ENCODE measurements at regions not wholly inside any gene's neighbourhood (a gene's known extent, or its start where the extent isn't known, plus 50 kb on each side); places are given as distances from the start of the nearest gene placed in this dataset.

DNA sequence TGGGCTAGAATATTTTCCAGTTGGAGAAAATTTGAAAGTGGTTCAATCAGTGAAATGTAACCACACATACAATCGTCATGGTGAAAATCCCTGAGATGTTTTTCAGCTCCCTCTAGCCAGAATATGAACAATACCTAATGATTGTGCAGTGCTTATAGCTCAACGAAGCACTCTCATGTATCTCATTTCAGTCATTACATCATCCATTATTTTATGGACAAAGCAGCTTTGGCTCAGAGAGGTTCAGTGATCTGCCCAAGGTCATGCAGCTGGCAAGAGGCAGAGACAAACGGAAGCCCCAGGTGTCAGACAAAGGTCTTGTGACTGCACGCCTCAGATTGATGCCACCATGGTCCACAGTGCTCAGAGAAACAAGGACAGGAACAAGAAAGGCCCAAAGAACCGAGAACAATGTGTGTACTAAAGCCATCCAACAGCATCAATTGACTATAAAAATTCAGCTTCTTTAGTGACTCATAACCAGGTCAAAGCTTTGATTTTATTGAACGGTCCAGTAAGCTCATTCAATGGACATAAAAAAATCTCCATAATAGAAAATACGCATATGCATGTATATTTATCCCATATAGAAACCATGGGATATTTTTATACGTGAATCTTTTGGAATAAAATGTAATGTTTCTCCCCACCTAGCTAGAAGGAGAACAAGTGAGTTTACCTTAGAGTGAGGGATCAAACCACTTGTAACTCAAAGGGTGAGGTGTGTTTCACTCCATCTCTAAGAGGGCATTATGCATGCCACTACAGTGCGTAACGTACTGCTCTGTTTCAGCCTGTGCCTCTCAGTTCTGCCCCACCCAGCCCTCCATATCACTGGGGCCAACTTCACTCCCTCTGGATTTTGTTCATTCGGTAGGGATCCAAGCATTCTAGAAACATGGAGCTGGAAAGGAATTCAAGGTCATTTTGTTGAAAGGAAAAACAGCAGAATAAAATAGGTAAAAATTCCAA is 141.8 kb downstream of the GRIN2B start:
- Histone ChIP-seq H2AK5ac (ENCODE audit: low read length) (no peak overlapping the region), H3K9ac (ENCODE audit: low read length) (no peak overlapping the region), H3K4me1 (ENCODE audit: control insufficient read depth in 1 of 2, insufficient read depth in 2 of 2, low read length in 2 of 2) (no peaks in the 10 kb centered on the region), H3K23ac (ENCODE audit: low read length) (peak overlapping the region; percentile 22), H3K36me3 (ENCODE audit: control insufficient read depth in 1 of 2, insufficient read depth in 2 of 2, low read length in 2 of 2) (no peaks in the 10 kb centered on the region), H3K9me3 (ENCODE audit: insufficient read depth, low read depth, low read length) (no peaks in the 10 kb centered on the region), H3K27ac (ENCODE audit: low read depth, low read length) (no peak overlapping the region), H3K27me3 (ENCODE audit: insufficient read depth, low read length) (no peaks in the 10 kb centered on the region), H4K12ac (ENCODE audit: low read depth, low read length) (no peak overlapping the region), H3K18ac (ENCODE audit: low read length) (no peak overlapping the region), H3K14ac (ENCODE audit: low read length) (no peak overlapping the region), H2BK120ac (ENCODE audit: insufficient read depth, low read length, poor library complexity) (no peak overlapping the region), H2BK12ac (ENCODE audit: low read length) (no peak overlapping the region), H3K4me2 (ENCODE audit: low read length) (no peak overlapping the region), H3K79me2 (ENCODE audit: control insufficient read depth, insufficient read depth, low read length, poor library complexity) (no peaks in the 10 kb centered on the region), H3K4me3 (ENCODE audit: low read depth, low read length) (no peak overlapping the region), H2AFZ (ENCODE audit: insufficient read depth, low read length, poor library complexity) (no peak overlapping the region), H4K91ac (ENCODE audit: low read depth, low read length) (no peak overlapping the region), H3K4ac (ENCODE audit: low read depth, low read length) (no peak overlapping the region), H3K79me1 (ENCODE audit: low read length) (no peaks in the 10 kb centered on the region), H2BK5ac (ENCODE audit: low read depth, low read length, poor library complexity) (no peak overlapping the region), H4K8ac (ENCODE audit: low read depth, low read length) (no peak overlapping the region)
- no CpG with 5 or more reads among the region's 11 CpGs for WGBS (ENCODE audit: extremely low coverage, insufficient coverage, insufficient read length)
- no peak for DNase-seq

GRCh38 chr12:13836099-13836498 is 145.3 kb downstream of the GRIN2B start:
- Histone ChIP-seq H3K4ac (ENCODE audit: low read depth, low read length) (no peak overlapping the region), H2AK5ac (ENCODE audit: low read length) (no peak overlapping the region), H3K4me1 (ENCODE audit: control insufficient read depth in 1 of 2, insufficient read depth in 2 of 2, low read length in 2 of 2) (no peaks in the 10 kb centered on the region), H3K9ac (ENCODE audit: low read length) (no peak overlapping the region), H3K27me3 (ENCODE audit: insufficient read depth, low read length) (no peaks in the 10 kb centered on the region), H3K79me1 (ENCODE audit: low read length) (no peaks in the 10 kb centered on the region), H3K4me3 (ENCODE audit: low read depth, low read length) (no peak overlapping the region), H2BK120ac (ENCODE audit: insufficient read depth, low read length, poor library complexity) (no peak overlapping the region), H3K14ac (ENCODE audit: low read length) (no peak overlapping the region), H3K23ac (ENCODE audit: low read length) (no peak overlapping the region), H3K9me3 (ENCODE audit: insufficient read depth, low read depth, low read length) (no peaks in the 10 kb centered on the region), H2BK12ac (ENCODE audit: low read length) (no peak overlapping the region), H4K8ac (ENCODE audit: low read depth, low read length) (no peak overlapping the region), H3K79me2 (ENCODE audit: control insufficient read depth, insufficient read depth, low read length, poor library complexity) (no peaks in the 10 kb centered on the region), H3K27ac (ENCODE audit: low read depth, low read length) (no peak overlapping the region), H4K12ac (ENCODE audit: low read depth, low read length) (no peak overlapping the region), H3K4me2 (ENCODE audit: low read length) (no peak overlapping the region), H2BK5ac (ENCODE audit: low read depth, low read length, poor library complexity) (no peak overlapping the region), H2AFZ (ENCODE audit: insufficient read depth, low read length, poor library complexity) (no peak overlapping the region), H3K18ac (ENCODE audit: low read length) (no peak overlapping the region), H3K36me3 (ENCODE audit: control insufficient read depth in 1 of 2, insufficient read depth in 2 of 2, low read length in 2 of 2) (no peaks in the 10 kb centered on the region), H4K91ac (ENCODE audit: low read depth, low read length) (no peak overlapping the region)
- no CpG with 5 or more reads among the region's 3 CpGs for WGBS (ENCODE audit: extremely low coverage, insufficient coverage, insufficient read length)
- DNase-seq = peak; percentile 55 to 74

DNA sequence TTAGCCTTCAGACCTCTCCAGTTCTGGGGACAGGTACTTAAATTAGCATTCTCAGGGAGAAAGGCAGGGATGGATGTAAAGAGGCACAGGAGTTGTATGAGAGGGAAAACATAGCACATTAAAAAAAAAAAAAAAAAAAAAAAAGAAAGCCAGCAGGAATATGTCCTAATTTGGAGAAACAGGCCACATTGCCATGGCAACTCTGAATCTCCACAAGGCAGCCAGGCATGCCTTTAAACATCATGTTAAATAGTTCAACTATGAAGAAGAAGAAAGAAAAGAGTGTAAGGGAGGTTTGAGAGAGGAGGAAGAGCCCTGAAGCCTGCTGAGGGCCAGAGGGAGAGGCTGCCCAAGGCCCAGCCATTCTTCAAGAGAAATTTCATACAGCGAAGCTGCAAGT is 145.8 kb downstream of the GRIN2B start:
- no peak overlapping the region for H3K9ac ChIP-seq (ENCODE audit: low read length)
- H3K27me3 ChIP-seq (ENCODE audit: insufficient read depth, low read length) = no peaks in the 10 kb centered on the region
- H3K79me1 ChIP-seq (ENCODE audit: low read length) = no peaks in the 10 kb centered on the region
- H2AFZ ChIP-seq (ENCODE audit: insufficient read depth, low read length, poor library complexity) = no peak overlapping the region
- H3K18ac ChIP-seq (ENCODE audit: low read length) = no peak overlapping the region
- WGBS (ENCODE audit: extremely low coverage, insufficient coverage, insufficient read length) = no CpG with 5 or more reads among the region's 1 CpG
- no peak overlapping the region for H3K14ac ChIP-seq (ENCODE audit: low read length)
- H3K27ac ChIP-seq (ENCODE audit: low read depth, low read length) = no peak overlapping the region
- H3K79me2 ChIP-seq (ENCODE audit: control insufficient read depth, insufficient read depth, low read length, poor library complexity) = no peaks in the 10 kb centered on the region
- no peaks in the 10 kb centered on the region for H3K36me3 ChIP-seq (ENCODE audit: control insufficient read depth in 1 of 2, insufficient read depth in 2 of 2, low read length in 2 of 2)
- H4K91ac ChIP-seq (ENCODE audit: low read depth, low read length) = no peak overlapping the region
- no peak overlapping the region for H4K12ac ChIP-seq (ENCODE audit: low read depth, low read length)
- no peak overlapping the region for H3K4ac ChIP-seq (ENCODE audit: low read depth, low read length)
- no peak overlapping the region for H2BK5ac ChIP-seq (ENCODE audit: low read depth, low read length, poor library complexity)
- no peak overlapping the region for H2BK12ac ChIP-seq (ENCODE audit: low read length)
- H3K9me3 ChIP-seq (ENCODE audit: insufficient read depth, low read depth, low read length) = no peaks in the 10 kb centered on the region
- no peak overlapping the region for H3K4me2 ChIP-seq (ENCODE audit: low read length)
- DNase-seq = peak; percentile 22 to 45
- H3K23ac ChIP-seq (ENCODE audit: low read length) = no peak overlapping the region
- no peaks in the 10 kb centered on the region for H3K4me1 ChIP-seq (ENCODE audit: control insufficient read depth in 1 of 2, insufficient read depth in 2 of 2, low read length in 2 of 2)
- no peak overlapping the region for H4K8ac ChIP-seq (ENCODE audit: low read depth, low read length)
- H3K4me3 ChIP-seq (ENCODE audit: low read depth, low read length) = no peak overlapping the region
- no peak overlapping the region for H2BK120ac ChIP-seq (ENCODE audit: insufficient read depth, low read length, poor library complexity)
- H2AK5ac ChIP-seq (ENCODE audit: low read length) = no peak overlapping the region

- Histone ChIP-seq H3K14ac (ENCODE audit: low read length) (no peak overlapping the region), H3K4ac (ENCODE audit: low read depth, low read length) (no peak overlapping the region), H3K27me3 (ENCODE audit: insufficient read depth, low read length) (no peaks in the 10 kb centered on the region), H2AK5ac (ENCODE audit: low read length) (no peak overlapping the region), H4K8ac (ENCODE audit: low read depth, low read length) (no peak overlapping the region), H4K12ac (ENCODE audit: low read depth, low read length) (no peak overlapping the region), H3K79me1 (ENCODE audit: low read length) (no peaks in the 10 kb centered on the region), H2BK5ac (ENCODE audit: low read depth, low read length, poor library complexity) (no peak overlapping the region), H3K18ac (ENCODE audit: low read length) (no peak overlapping the region), H3K9me3 (ENCODE audit: insufficient read depth, low read depth, low read length) (no peaks in the 10 kb centered on the region), H4K91ac (ENCODE audit: low read depth, low read length) (no peak overlapping the region), H2AFZ (ENCODE audit: insufficient read depth, low read length, poor library complexity) (no peak overlapping the region), H2BK120ac (ENCODE audit: insufficient read depth, low read length, poor library complexity) (no peak overlapping the region), H3K4me3 (ENCODE audit: low read depth, low read length) (no peak overlapping the region), H3K4me2 (ENCODE audit: low read length) (no peak overlapping the region), H3K27ac (ENCODE audit: low read depth, low read length) (no peak overlapping the region), H3K4me1 (ENCODE audit: control insufficient read depth in 1 of 2, insufficient read depth in 2 of 2, low read length in 2 of 2) (no peaks in the 10 kb centered on the region), H3K79me2 (ENCODE audit: control insufficient read depth, insufficient read depth, low read length, poor library complexity) (no peaks in the 10 kb centered on the region), H3K9ac (ENCODE audit: low read length) (no peak overlapping the region), H3K36me3 (ENCODE audit: control insufficient read depth in 1 of 2, insufficient read depth in 2 of 2, low read length in 2 of 2) (no peaks in the 10 kb centered on the region), H2BK12ac (ENCODE audit: low read length) (no peak overlapping the region), H3K23ac (ENCODE audit: low read length) (no peak overlapping the region)
- DNase-seq = peak; percentile 71 to 88
- no CpG with 5 or more reads among the region's 5 CpGs for WGBS (ENCODE audit: extremely low coverage, insufficient coverage, insufficient read length)
Measured at GRCh38 chr12:13834241-13834640, 147.2 kb downstream of the GRIN2B start.
